Naive thymus-derived CD8-positive, alpha-beta T cell (primary cell): ENCODE measurements at regions not wholly inside any gene's neighbourhood (a gene's known extent, or its start where the extent isn't known, plus 50 kb on each side); places are given as distances from the start of the nearest gene placed in this dataset.

Source experiments
- ATAC-seq, 2 donors: fragments of 150-1000 bp; cut with Tn5 transposase in 1 of 2; sonication (Bioruptor Pico), chemical (Tn5 transposase) in 1 of 2; 1 replicate in 1 of 2; 2 replicates in 1 of 2; pipeline ENCODE4 v1.10.0; 2021; ENCODE audit warnings: mild to moderate bottlenecking in 2 of 2, moderate library complexity in 2 of 2
- POLR2A ChIA-PET: fragments of 350-600 bp; sonication (Branson Sonifier 250); formaldehyde crosslinking; loops from one replicate; lab custom pipeline; 2021; ENCODE audit warnings: antibody characterized with exemption; lab: Charles Lee
- DNase-seq, 10 donors: peaks; one replicate each; pipeline versions ENCODE4 v3.0.0 to v3.0.0-alpha.2; 2020 to 2022
- H3K27ac Mint-ChIP-seq, 10 donors: one replicate each; pipeline ENCODE4 v1.8.0; 2020 to 2022; ENCODE audit warnings: mild to moderate bottlenecking in 10 of 10, mixed read lengths in 10 of 10, moderate library complexity in 4 of 10, inconsistent platforms in 1 of 10
- H3K27me3 Mint-ChIP-seq, 5 donors: one replicate each; pipeline ENCODE4 v1.8.0; 2021 to 2022; ENCODE audit warnings: mixed read lengths in 5 of 5
- H3K36me3 Mint-ChIP-seq, 3 donors: one replicate each; pipeline ENCODE4 v1.8.0; 2020 to 2022; ENCODE audit warnings: mixed read lengths in 3 of 3, mild to moderate bottlenecking in 2 of 3, inconsistent platforms in 1 of 3
- H3K4me1 Mint-ChIP-seq, 4 donors: one replicate each; pipeline ENCODE4 v1.8.0; 2021 to 2022; ENCODE audit warnings: mixed read lengths in 4 of 4
- H3K4me3 Mint-ChIP-seq, 10 donors: one replicate each; pipeline ENCODE4 v1.8.0; 2020 to 2022; ENCODE audit warnings: mild to moderate bottlenecking in 10 of 10, mixed read lengths in 10 of 10, moderate library complexity in 6 of 10, inconsistent platforms in 1 of 10
- H3K9me3 Mint-ChIP-seq, 9 donors: one replicate each; pipeline ENCODE4 v1.8.0; 2020 to 2022; ENCODE audit warnings: mixed read lengths in 9 of 9, mild to moderate bottlenecking in 3 of 9, inconsistent platforms in 1 of 9, moderate library complexity in 1 of 9

GRCh38 chr3:82067420-82067819 is 306.0 kb upstream of the GBE1 start:
- ATAC-seq: no peak
- Mint-ChIP-seq H3K9me3 (no peaks in the 10 kb centered on the region), H3K27me3 (peaks cover 0 to 12% (median 0%) of the 10 kb centered on the region in 5 donors), H3K36me3 (no peaks in the 10 kb centered on the region), H3K27ac (no peak overlapping the region), H3K4me1 (no peaks in the 10 kb centered on the region), H3K4me3 (no peak overlapping the region)
- DNase-seq: no peak
- POLR2A ChIA-PET: no interaction called here

DNA sequence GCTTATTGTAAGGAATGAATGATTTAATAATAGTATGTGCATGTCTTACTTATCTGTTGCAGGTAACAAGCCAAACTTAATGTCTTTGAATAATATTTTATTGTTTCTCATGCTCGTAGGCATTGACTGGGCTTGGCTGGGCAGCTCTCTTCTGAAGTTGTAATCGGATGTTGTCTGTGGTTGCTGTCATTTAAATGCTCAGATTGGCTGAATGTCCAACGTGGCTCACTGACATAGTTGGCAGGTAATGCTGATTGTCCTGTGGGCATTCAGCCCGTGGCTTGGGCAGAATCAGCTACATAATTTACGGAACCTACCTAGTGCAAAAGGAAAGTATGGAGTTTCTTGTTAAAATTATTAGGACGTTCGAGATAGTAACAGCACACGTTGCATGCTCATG is 297.4 kb upstream of the GBE1 start:
- POLR2A ChIA-PET: no interaction called here
- Mint-ChIP-seq H3K27me3 (peaks cover 0 to under 1% (median 0%) of the 10 kb centered on the region in 5 donors), H3K4me1 (no peaks in the 10 kb centered on the region), H3K36me3 (no peaks in the 10 kb centered on the region), H3K9me3 (peaks cover 0 to 6% (median 0%) of the 10 kb centered on the region in 9 donors), H3K4me3 (no peak overlapping the region), H3K27ac (no peak overlapping the region)
- DNase-seq (no peak), ATAC-seq (no peak)

DNA sequence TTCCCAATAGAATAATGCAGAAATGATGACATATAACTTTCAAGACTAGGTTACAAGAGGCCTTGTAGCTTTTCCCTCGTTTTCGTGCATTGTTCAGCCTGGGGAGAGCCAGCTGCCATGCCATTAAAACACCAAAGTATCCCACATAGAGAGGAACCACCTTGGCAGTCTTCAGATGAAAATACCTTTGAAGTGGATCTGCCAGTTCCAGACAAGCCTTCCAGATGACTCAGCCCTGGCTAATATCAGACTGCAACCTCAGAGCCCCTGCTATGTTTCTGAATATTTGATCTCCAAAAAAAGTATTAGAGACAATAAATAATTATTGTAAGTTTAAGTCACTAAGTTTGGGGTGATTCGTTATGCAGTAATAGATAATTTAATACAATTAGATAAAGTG is 294.3 kb upstream of the GBE1 start:
- no peak overlapping the region for H3K4me3 Mint-ChIP-seq
- no peak overlapping the region for H3K27ac Mint-ChIP-seq
- no peaks in the 10 kb centered on the region for H3K4me1 Mint-ChIP-seq
- no peak for ATAC-seq
- no peaks in the 10 kb centered on the region for H3K27me3 Mint-ChIP-seq
- no peaks in the 10 kb centered on the region for H3K9me3 Mint-ChIP-seq
- H3K36me3 Mint-ChIP-seq: no peaks in the 10 kb centered on the region
- POLR2A ChIA-PET: no interaction called here
- no peak for DNase-seq

DNA sequence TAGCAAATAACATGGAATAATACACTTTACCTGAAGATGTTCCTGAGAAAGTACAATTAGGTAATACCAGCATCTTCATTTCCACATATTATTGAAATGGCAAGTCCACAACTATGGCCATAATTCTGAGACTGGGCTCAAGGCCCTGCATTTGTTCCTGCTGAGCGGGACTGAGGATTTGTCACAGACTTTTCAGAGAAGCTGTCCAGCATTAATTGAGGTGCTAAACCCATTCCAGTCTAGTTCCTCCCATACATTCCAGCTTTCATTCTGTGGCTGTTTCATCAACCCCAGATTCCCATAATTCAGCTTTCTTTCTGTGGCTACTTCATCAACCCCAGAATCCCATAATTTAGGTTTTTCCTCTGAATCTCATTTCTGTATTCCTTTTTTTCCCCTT is 293.4 kb upstream of the GBE1 start:
- DNase-seq: no peak
- Mint-ChIP-seq H3K27ac (no peak overlapping the region), H3K4me3 (no peak overlapping the region), H3K36me3 (no peaks in the 10 kb centered on the region), H3K27me3 (no peaks in the 10 kb centered on the region), H3K4me1 (no peaks in the 10 kb centered on the region), H3K9me3 (no peaks in the 10 kb centered on the region)
- POLR2A ChIA-PET: no interaction called here
- no peak for ATAC-seq

DNA sequence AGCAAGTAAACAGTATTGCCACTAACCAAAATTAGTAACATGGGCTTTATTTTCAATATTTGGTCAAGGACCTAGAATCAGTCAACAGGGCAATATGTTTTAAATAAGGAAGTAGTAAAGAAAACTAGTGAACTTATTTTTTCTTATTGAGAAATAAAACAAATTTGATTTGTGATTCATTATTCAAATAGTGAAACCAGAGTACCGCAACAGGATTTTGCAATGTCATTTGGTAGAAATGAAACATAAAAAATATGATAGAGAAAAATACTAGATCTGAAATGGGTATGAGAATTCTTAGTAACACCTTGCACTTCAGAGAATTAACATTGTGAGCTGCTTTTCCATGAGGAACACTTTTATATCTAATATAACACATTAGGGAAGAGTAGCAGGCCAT is 291.8 kb upstream of the GBE1 start:
- no peak overlapping the region for H3K4me3 Mint-ChIP-seq
- ATAC-seq (no peak), DNase-seq (no peak)
- H3K27me3 Mint-ChIP-seq: no peaks in the 10 kb centered on the region
- POLR2A ChIA-PET: no interaction called here
- H3K27ac Mint-ChIP-seq: no peak overlapping the region
- H3K9me3 Mint-ChIP-seq: no peaks in the 10 kb centered on the region
- no peaks in the 10 kb centered on the region for H3K36me3 Mint-ChIP-seq
- H3K4me1 Mint-ChIP-seq: no peaks in the 10 kb centered on the region

- Mint-ChIP-seq H3K36me3 (no peaks in the 10 kb centered on the region), H3K4me3 (no peak overlapping the region), H3K4me1 (no peaks in the 10 kb centered on the region), H3K9me3 (no peaks in the 10 kb centered on the region), H3K27me3 (no peaks in the 10 kb centered on the region), H3K27ac (no peak overlapping the region)
- DNase-seq: no peak
- POLR2A ChIA-PET: no interaction called here
- ATAC-seq: no peak
These were observed 288.9 kb upstream of the GBE1 start for GRCh38 chr3:82050382-82050781.

DNA sequence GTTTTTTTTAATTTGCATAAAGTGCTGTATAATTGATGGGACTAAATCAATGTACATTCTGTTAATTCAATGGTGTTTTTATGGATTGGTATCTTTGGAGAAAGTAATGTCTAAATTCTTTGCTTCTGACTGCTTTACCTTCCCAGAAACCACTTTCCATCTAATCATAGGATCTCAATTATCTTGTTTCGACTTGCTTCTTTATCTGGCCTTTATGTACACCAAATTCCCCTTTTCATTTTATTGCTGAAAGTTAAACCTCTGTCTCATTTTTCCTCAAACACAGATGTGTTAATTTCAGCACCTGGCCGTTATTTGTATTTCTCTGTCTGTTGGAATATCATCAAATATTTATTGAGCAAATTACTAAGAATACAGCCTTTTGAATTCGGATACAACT is 287.3 kb upstream of the GBE1 start:
- DNase-seq (no peak), ATAC-seq (no peak)
- POLR2A ChIA-PET: no interaction called here

DNA sequence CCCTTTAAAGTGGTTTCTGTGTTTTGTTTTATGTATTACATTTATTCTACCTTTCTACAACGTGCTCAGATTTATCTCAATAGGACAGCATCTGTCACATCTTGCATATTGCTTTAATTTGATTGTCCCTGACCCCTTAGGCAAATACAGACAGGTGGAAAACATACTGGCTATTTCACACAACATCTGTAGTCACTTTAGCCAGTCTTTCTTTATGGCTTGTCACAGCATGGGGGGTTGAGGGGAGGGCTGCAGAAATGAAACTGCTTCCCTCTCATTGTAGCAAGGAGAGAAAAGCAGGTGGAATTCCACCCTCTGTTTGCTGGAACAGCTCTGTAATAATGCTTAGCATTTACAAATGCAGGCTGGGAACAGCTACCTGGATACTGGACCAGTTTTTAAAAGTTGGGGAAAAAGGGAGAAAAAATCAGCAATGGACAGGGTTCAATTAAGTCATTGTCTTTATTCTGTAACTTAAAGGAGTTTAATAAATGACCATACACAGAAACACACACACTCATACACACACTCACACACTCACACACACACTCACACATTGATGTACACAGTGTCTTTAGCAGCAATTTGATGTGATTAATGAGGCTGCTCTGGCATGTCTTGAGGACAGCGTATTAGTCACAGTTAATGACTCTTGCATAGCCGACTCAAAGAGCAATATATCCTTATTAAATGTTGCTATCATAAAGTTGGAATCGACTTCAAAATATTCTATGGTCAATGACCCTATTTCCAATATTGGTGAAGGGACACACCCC is 283.7 kb upstream of the GBE1 start:
- Mint-ChIP-seq H3K4me1 (no peaks in the 10 kb centered on the region), H3K9me3 (peaks cover 0 to 7% (median 0%) of the 10 kb centered on the region in 9 donors), H3K27me3 (peaks cover 0 to 1% (median 0%) of the 10 kb centered on the region in 5 donors), H3K27ac (no peak overlapping the region), H3K4me3 (no peak overlapping the region), H3K36me3 (no peaks in the 10 kb centered on the region)
- no peak for ATAC-seq
- no peak for DNase-seq
- POLR2A ChIA-PET: no interaction called here

More for the DNA sequence above, 287.3 kb upstream of the GBE1 start:
- peaks cover 0 to 4% (median 0%) of the 10 kb centered on the region in 9 donors for H3K9me3 Mint-ChIP-seq
- no peak overlapping the region for H3K27ac Mint-ChIP-seq
- H3K4me3 Mint-ChIP-seq: no peak overlapping the region
- H3K27me3 Mint-ChIP-seq: peaks cover 0 to 1% (median 0%) of the 10 kb centered on the region in 5 donors
- H3K36me3 Mint-ChIP-seq: no peaks in the 10 kb centered on the region
- H3K4me1 Mint-ChIP-seq: no peaks in the 10 kb centered on the region

- POLR2A ChIA-PET: no interaction called here
- Mint-ChIP-seq H3K9me3 (peaks cover 0 to 11% (median 0%) of the 10 kb centered on the region in 9 donors), H3K27ac (no peak overlapping the region), H3K36me3 (no peaks in the 10 kb centered on the region), H3K4me3 (no peak overlapping the region), H3K27me3 (peaks cover 0 to 4% (median 0%) of the 10 kb centered on the region in 5 donors), H3K4me1 (no peaks in the 10 kb centered on the region)
- DNase-seq (no peak), ATAC-seq (no peak)
These were observed 277.1 kb upstream of the GBE1 start for GRCh38 chr3:82038556-82038955.

- Mint-ChIP-seq H3K4me1 (no peaks in the 10 kb centered on the region), H3K9me3 (peaks cover 0 to 6% (median 0%) of the 10 kb centered on the region in 9 donors), H3K36me3 (no peaks in the 10 kb centered on the region), H3K4me3 (no peak overlapping the region), H3K27me3 (peaks cover 0 to 4% (median 0%) of the 10 kb centered on the region in 5 donors), H3K27ac (no peak overlapping the region)
- POLR2A ChIA-PET: no interaction called here
- no peak for DNase-seq
- ATAC-seq: no peak
These were observed 271.7 kb upstream of the GBE1 start for GRCh38 chr3:82033186-82033585.

DNA sequence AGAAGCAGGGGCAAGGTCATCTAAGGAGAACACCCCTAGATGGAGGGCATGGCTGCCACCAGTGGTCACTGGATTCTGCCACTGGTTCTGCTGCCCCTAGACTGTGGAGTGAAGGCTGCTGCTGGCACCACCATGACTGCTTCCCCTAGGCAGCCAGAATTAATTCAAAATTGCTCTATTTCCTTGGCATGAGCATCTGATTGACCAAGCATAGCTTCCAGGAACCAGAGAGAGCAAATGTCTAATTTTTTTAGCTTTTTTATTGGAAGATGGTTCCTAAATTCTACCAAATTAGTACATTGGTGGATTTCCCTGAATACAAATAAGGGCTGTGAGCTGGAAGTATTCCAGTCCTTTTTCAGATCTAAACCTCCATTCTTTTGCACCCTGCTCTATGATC is 270.2 kb upstream of the GBE1 start:
- POLR2A ChIA-PET: no interaction called here
- ATAC-seq: no peak
- Mint-ChIP-seq H3K36me3 (no peaks in the 10 kb centered on the region), H3K4me3 (no peak overlapping the region), H3K9me3 (peaks cover 0 to 6% (median 0%) of the 10 kb centered on the region in 9 donors), H3K27me3 (peaks cover 0 to 4% (median 0%) of the 10 kb centered on the region in 5 donors), H3K27ac (no peak overlapping the region), H3K4me1 (no peaks in the 10 kb centered on the region)
- DNase-seq: no peak

GRCh38 chr3:82030916-82031315 is 269.5 kb upstream of the GBE1 start:
- H3K4me3 Mint-ChIP-seq: no peak overlapping the region
- H3K4me1 Mint-ChIP-seq: no peaks in the 10 kb centered on the region
- POLR2A ChIA-PET: no interaction called here
- peaks cover 0 to 6% (median 0%) of the 10 kb centered on the region in 9 donors for H3K9me3 Mint-ChIP-seq
- no peak for DNase-seq
- peaks cover 0 to 4% (median 0%) of the 10 kb centered on the region in 5 donors for H3K27me3 Mint-ChIP-seq
- H3K27ac Mint-ChIP-seq: no peak overlapping the region
- ATAC-seq: no peak
- no peaks in the 10 kb centered on the region for H3K36me3 Mint-ChIP-seq

DNA sequence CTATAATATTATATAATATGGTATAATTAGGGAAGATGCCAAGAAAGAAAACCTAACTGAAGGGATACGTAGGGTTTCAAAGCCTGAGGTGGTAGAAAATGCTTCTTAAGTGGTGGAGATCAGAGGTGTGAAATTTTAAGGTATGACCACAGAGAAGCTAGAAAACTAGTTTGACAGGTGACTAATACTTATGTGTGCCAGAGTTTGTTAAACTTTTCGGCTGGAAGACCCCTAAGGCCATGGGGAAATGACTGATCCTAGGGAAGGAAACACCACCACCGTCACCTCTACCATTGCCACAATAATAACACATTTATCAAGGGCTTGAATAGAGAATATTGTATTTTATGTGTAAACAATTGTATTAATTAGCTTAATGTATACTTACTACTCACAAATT is 261.4 kb upstream of the GBE1 start:
- no peak overlapping the region for H3K27ac Mint-ChIP-seq

GRCh38 chr3:82020282-82020681 is 258.8 kb upstream of the GBE1 start:
- Mint-ChIP-seq H3K9me3 (peaks cover 0 to 5% (median 2%) of the 10 kb centered on the region in 9 donors), H3K36me3 (no peaks in the 10 kb centered on the region), H3K4me1 (no peaks in the 10 kb centered on the region), H3K27ac (no peak overlapping the region), H3K4me3 (no peak overlapping the region), H3K27me3 (no peaks in the 10 kb centered on the region)
- ATAC-seq (no peak), DNase-seq (no peak)
- POLR2A ChIA-PET: no interaction called here

More for the DNA sequence above, 261.4 kb upstream of the GBE1 start:
- Mint-ChIP-seq H3K27me3 (peaks cover 0 to 2% (median 0%) of the 10 kb centered on the region in 5 donors), H3K4me3 (no peak overlapping the region), H3K36me3 (no peaks in the 10 kb centered on the region), H3K4me1 (no peaks in the 10 kb centered on the region), H3K9me3 (peaks cover 0 to 5% (median 0%) of the 10 kb centered on the region in 9 donors)
- DNase-seq (no peak), ATAC-seq (no peak)
- POLR2A ChIA-PET: no interaction called here
